ENCODE measurements at regions not wholly inside any gene's neighbourhood (a gene's known extent, or its start where the extent isn't known, plus 50 kb on each side); places are given as distances from the start of the nearest gene placed in this dataset.

GRCh38 chr13:53142306-53142705 is 113.7 kb downstream of the OLFM4 start:
- no peak overlapping the region for H3K4me3 ChIP-seq (replicated peaks in 1 of 2; ENCODE audit: low read depth in 2 of 2, low read length in 2 of 2)
- DNase-seq (ENCODE audit: low read depth in 2 of 2) = peak in 1 of 2 donors; percentile 6
- no peak for TF ChIP-seq CTCF (IDR thresholded peaks at IDR 0.05; ENCODE audit: low read depth, low read length)

- DNase-seq (ENCODE audit: low read depth in 2 of 2) = no peak
- no peak overlapping the region for H3K4me3 ChIP-seq (replicated peaks in 1 of 2; ENCODE audit: low read depth in 2 of 2, low read length in 2 of 2)
- no peak for TF ChIP-seq CTCF (IDR thresholded peaks at IDR 0.05; ENCODE audit: low read depth, low read length)
These were observed 115.2 kb downstream of the OLFM4 start for GRCh38 chr13:53143757-53144339.

GRCh38 chr13:53144826-53145225 is 116.2 kb downstream of the OLFM4 start:
- no peak overlapping the region for H3K4me3 ChIP-seq (replicated peaks in 1 of 2; ENCODE audit: low read depth in 2 of 2, low read length in 2 of 2)
- DNase-seq (ENCODE audit: low read depth in 2 of 2) = no peak
- no peak for TF ChIP-seq CTCF (IDR thresholded peaks at IDR 0.05; ENCODE audit: low read depth, low read length)

- no peak for DNase-seq (ENCODE audit: low read depth in 2 of 2)
- no peak overlapping the region for H3K4me3 ChIP-seq (replicated peaks in 1 of 2; ENCODE audit: low read depth in 2 of 2, low read length in 2 of 2)
- no peak for TF ChIP-seq CTCF (IDR thresholded peaks at IDR 0.05; ENCODE audit: low read depth, low read length)
These were observed 122.0 kb downstream of the OLFM4 start for GRCh38 chr13:53150568-53150967.

- DNase-seq (ENCODE audit: low read depth in 2 of 2) = peak; percentile 11
- peak; percentile 49 for TF ChIP-seq CTCF (IDR thresholded peaks at IDR 0.05; ENCODE audit: low read depth, low read length)
- H3K4me3 ChIP-seq (replicated peaks in 1 of 2; ENCODE audit: low read depth in 2 of 2, low read length in 2 of 2) = no peak overlapping the region
These were observed 122.9 kb downstream of the OLFM4 start for GRCh38 chr13:53151336-53152056.

- TF ChIP-seq CTCF (IDR thresholded peaks at IDR 0.05; ENCODE audit: low read depth, low read length) = no peak
- no peak overlapping the region for H3K4me3 ChIP-seq (replicated peaks in 1 of 2; ENCODE audit: low read depth in 2 of 2, low read length in 2 of 2)
- no peak for DNase-seq (ENCODE audit: low read depth in 2 of 2)
These were observed 123.4 kb downstream of the OLFM4 start for GRCh38 chr13:53152057-53152421.
